ENCODE measurements at regions not wholly inside any gene's neighbourhood (a gene's known extent, or its start where the extent isn't known, plus 50 kb on each side); places are given as distances from the start of the nearest gene placed in this dataset.

GRCh38 chr11:107217444-107217843 is 199.2 kb upstream of the GUCY1A2 start:
- TF ChIP-seq, protein P1, sequence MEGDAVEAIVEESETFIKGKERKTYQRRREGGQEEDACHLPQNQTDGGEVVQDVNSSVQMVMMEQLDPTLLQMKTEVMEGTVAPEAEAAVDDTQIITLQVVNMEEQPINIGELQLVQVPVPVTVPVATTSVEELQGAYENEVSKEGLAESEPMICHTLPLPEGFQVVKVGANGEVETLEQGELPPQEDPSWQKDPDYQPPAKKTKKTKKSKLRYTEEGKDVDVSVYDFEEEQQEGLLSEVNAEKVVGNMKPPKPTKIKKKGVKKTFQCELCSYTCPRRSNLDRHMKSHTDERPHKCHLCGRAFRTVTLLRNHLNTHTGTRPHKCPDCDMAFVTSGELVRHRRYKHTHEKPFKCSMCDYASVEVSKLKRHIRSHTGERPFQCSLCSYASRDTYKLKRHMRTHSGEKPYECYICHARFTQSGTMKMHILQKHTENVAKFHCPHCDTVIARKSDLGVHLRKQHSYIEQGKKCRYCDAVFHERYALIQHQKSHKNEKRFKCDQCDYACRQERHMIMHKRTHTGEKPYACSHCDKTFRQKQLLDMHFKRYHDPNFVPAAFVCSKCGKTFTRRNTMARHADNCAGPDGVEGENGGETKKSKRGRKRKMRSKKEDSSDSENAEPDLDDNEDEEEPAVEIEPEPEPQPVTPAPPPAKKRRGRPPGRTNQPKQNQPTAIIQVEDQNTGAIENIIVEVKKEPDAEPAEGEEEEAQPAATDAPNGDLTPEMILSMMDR (IDR thresholded peaks at IDR 0.05; ENCODE audit: low read length), result no peak
- no peak for TF ChIP-seq EZH2 (IDR thresholded peaks at IDR 0.05; ENCODE audit: borderline replicate concordance, low read length)
